ENCODE measurements at regions not wholly inside any gene's neighbourhood (a gene's known extent, or its start where the extent isn't known, plus 50 kb on each side); places are given as distances from the start of the nearest gene placed in this dataset.

- DNase-seq: peak; percentile 90 to 94
Measured at GRCh38 chr13:30107121-30107520, 200.2 kb downstream of the KATNAL1 start.

GRCh38 chr13:30105381-30105780 is 202.0 kb downstream of the KATNAL1 start:
- DNase-seq: no peak

- peak; percentile 50 to 56 for DNase-seq
Measured at GRCh38 chr13:30103161-30103840, 204.1 kb downstream of the KATNAL1 start.

GRCh38 chr13:30100226-30100625 is 207.1 kb downstream of the KATNAL1 start:
- no peak for DNase-seq

- peak; percentile 81 to 87 for DNase-seq
Measured at GRCh38 chr13:30097701-30098100, 209.7 kb downstream of the KATNAL1 start.

- no peak for DNase-seq
Measured at GRCh38 chr13:30097089-30097488, 210.3 kb downstream of the KATNAL1 start.

- DNase-seq: no peak
Measured at GRCh38 chr13:30094015-30094414, 213.3 kb downstream of the KATNAL1 start.

- no peak for DNase-seq
Measured at GRCh38 chr13:30093236-30093635, 214.1 kb downstream of the KATNAL1 start.

GRCh38 chr13:30091691-30092090 is 215.7 kb downstream of the KATNAL1 start:
- peak; percentile 57 to 70 for DNase-seq

GRCh38 chr13:30091035-30091434 is 216.3 kb downstream of the KATNAL1 start:
- no peak for DNase-seq

GRCh38 chr13:30088312-30088855 is 219.0 kb downstream of the KATNAL1 start:
- peak; percentile 8 to 27 for DNase-seq

- DNase-seq: no peak
Measured at GRCh38 chr13:30085087-30085486, 222.3 kb downstream of the KATNAL1 start.

- no peak for DNase-seq
Measured at GRCh38 chr13:30082391-30082790, 225.0 kb downstream of the KATNAL1 start.

- no peak for DNase-seq
Measured at GRCh38 chr13:30081331-30081730, 226.0 kb downstream of the KATNAL1 start.

GRCh38 chr13:30079501-30079900 is 227.8 kb downstream of the KATNAL1 start:
- no peak for DNase-seq

GRCh38 chr13:30078059-30078458 is 227.6 kb upstream of the UBL3 start:
- no peak for DNase-seq

GRCh38 chr13:30077240-30077735 is 226.9 kb upstream of the UBL3 start:
- no peak for DNase-seq

GRCh38 chr13:30074955-30075614 is 224.7 kb upstream of the UBL3 start:
- DNase-seq: no peak

GRCh38 chr13:30074431-30074830 is 224.0 kb upstream of the UBL3 start:
- no peak for DNase-seq

GRCh38 chr13:30072818-30073186 is 222.4 kb upstream of the UBL3 start:
- no peak for DNase-seq

GRCh38 chr13:30071969-30072817 is 221.8 kb upstream of the UBL3 start:
- DNase-seq: no peak

GRCh38 chr13:30065181-30065580 is 214.8 kb upstream of the UBL3 start:
- DNase-seq: no peak

GRCh38 chr13:30063892-30064291 is 213.5 kb upstream of the UBL3 start:
- DNase-seq: no peak

All from inflammatory macrophage (primary cell).